NCI-H446 (cell line): ENCODE measurements at regions not wholly inside any gene's neighbourhood (a gene's known extent, or its start where the extent isn't known, plus 50 kb on each side); places are given as distances from the start of the nearest gene placed in this dataset.

Experiments used
- DNase-seq, 2 experiments: peaks; one replicate each; lab custom pipeline; 2025; lab: John Stamatoyannopoulos, UW

GRCh38 chr15:94535298-94536048 lies 304.1 kb downstream of the MCTP2 start:
- DNase-seq = peak in 1 of 2 experiments; percentile 37

DNA sequence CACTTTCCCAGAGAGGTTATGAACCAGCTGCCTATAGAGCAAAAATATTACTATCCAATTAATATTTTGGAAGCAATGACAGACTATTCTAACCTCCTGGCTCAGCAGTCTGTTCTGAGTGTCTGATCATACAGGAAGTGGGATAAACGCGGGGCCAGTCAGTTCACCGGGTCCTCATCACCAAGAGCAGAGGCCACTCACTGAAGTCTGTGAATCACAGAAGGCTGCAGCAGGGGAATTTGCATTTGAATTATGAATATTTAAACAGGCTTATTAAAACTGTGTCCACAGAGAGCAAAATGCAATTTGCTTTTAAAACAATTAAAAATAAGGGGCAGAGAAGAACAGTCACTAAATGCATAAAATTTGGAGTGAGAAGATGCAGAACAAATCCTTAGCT lies 305.2 kb downstream of the MCTP2 start:
- no peak for DNase-seq

GRCh38 chr15:94538280-94538679 lies 306.9 kb downstream of the MCTP2 start:
- DNase-seq = no peak

GRCh38 chr15:94542391-94542790 lies 311.0 kb downstream of the MCTP2 start:
- DNase-seq = no peak

- DNase-seq = no peak
These were observed 315.4 kb downstream of the MCTP2 start for GRCh38 chr15:94546808-94547207.

DNA sequence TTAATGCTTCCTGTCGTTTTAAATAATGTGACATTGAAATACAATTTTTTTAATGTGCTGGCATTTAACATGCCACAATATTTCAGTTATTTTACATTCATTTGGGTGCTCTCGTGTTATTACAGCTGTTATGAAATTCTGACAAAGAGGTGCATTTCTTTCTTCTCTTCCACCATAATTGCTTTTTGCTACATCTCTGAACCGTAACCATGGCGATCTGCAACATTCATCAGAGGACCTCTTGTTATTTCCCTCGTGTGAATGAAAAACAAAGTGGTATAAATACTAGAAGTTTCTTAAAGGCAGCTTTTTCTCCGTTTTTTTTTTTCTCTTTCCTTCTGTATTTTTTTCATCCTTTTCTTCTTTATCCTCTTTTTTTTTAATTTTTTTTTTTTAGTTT lies 316.4 kb downstream of the MCTP2 start:
- DNase-seq = no peak

DNA sequence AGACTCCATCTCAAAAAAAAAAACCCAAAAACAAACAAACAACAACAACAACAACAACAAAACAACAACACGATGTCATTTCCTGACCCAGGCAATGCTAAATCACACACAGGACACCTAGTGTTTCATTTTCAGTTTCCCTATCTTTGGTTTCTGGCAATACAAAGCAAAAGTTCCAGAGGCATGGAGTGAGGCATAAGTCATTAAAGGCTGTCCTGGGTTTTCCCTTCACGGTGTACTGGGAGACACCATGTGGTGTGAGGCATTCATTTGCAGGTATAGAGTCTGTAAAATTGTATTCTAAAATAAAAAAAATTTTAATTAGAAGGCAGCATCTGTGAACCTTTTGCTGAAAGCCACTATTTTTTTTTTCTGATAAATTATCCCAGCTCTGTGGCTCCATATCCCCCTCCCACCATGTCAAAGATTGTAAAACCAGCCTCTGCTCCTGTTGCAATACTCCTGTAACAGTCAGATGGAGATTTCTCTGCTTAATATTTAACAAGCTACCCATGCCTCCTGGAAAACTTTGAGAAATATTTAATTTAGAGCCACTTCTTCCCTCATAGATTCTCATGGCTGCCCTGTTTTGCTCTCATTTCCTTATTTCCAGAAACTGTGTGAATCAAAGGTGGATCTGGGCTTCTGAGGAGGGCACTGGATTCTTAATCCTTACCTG lies 324.6 kb downstream of the MCTP2 start:
- DNase-seq = no peak

DNA sequence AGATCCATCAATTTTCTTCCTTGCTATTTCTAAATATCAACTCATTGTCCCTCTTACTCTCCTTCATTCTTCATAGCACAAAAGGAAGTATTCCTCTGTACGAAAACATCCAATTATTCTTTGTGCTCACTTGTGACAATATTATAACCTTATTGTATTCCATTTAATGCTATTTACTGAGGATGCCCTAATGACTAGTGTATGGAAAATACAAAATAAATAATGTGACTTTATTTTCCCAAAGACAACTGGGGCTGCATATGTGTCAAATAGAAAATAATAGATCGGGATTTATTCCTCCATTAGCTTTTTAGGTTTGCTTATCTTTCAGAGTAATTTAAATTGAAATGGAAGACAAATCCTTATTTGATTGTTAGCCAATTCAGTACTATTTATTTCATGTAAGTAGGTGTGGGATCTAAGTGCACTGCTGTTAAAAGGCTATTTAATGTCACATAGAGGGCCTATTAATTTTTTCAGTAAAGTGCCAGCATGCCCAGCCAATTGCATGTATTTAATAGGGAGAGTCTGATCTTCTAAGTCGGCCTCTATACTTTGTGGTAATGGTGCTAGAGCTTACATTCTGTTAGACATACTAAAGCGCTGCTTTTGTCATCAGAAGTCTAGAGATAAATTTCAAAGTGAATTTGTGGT lies 329.8 kb downstream of the MCTP2 start:
- no peak for DNase-seq

DNA sequence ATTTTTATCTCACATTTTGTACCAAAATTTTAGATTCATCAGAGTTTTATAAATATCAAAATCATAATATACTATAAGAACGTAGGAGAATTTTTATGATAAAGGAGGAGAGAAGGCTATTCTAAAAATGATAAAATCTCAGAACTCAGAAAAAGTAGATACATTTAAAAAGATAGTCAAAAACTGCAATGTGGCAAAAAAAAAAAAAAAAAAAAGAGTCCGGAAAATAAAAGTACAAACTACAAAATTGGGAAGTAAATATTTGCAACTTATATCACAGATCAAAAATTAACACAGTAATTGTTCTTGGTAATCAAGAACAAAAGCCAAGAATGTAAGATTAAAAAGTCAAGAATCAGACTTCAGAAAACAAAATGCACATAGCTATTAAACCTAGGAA lies 332.1 kb downstream of the MCTP2 start:
- no peak for DNase-seq

DNA sequence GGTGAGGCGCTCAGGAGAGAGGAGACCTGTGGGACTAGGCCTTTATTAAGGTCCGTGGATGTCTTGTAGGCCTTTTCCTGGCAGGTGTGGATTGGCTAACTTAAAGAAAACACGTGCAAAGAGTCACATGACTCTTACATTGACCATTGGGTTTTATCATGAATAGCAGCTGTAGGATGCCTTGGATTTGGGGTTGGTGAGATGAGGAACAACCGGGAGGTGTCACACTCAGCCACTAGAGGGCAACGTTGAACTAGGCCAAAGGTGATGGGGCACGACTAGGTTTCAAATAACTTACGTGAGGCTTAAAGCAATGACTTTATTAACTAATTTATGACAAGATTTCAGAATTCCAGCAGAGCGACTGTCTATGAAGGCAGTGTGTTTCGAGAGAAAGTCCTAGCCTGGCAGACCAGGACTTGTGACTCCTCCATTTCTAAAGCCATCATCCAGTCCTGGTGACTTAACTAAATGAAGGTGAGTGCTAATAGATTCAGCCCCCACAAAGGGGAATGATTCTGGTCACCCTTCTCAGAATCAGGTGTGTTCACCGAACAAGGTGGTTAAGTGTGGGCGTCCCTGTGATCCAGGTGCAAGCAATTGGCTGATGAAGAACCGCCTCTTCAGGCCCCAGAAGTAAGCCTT lies 345.6 kb downstream of the MCTP2 start:
- peak in 1 of 2 experiments; percentile 13 for DNase-seq

DNA sequence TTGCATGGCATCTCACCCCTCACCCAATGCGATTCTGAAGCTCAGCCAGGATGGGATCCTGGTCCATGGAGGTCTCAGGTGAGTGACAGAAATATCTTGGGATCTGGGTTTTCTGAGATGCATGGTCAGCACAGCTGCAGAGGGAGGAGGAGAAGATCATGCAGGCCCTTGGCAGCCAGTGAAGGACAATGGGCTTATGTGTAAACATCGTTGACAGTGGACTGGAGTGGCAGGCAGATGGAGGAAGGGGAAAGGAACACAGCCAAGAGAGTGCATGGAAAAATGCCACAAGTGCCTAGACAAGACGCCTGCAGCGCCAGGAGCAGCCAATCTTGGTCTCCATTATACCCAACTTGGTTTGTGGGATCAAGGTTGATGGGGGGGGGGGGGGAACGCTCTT lies 347.9 kb downstream of the MCTP2 start:
- DNase-seq = no peak

DNA sequence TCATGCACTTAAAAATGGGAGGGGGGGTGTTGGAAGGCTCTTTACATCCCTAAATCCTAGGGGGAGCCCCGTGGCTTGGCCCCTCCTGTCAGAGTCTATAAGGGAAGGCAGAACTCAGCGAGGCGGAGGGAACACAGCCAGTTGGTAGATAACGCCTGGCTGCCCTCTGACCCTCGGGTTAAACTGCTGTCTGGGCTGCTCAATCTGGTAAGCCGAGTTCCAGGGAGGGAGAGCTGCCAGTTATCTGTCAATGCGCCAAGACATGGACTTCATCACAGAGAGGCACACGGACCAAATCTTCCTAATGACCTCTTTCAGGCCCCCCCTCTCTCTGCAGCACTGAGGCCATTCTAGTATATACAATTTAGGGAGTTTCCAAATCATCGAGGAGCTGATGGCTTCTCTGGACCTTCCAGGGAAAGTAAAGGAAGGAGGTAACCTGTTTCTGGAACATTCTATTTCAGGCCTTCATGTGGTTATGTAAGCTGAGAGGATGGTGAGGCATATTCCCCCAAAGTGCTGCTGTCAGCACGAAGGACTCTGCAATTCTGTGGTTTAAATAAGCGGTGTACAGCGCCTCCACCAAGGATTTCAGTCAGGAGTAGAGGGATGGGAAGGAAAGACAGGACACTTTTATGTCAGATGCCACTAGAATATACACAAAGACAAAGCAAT lies 349.0 kb downstream of the MCTP2 start:
- no peak for DNase-seq

GRCh38 chr15:94582368-94582767 lies 351.0 kb downstream of the MCTP2 start:
- no peak for DNase-seq

- DNase-seq = no peak
These were observed 353.5 kb downstream of the MCTP2 start for GRCh38 chr15:94584833-94585244.

- no peak for DNase-seq
These were observed 354.7 kb downstream of the MCTP2 start for GRCh38 chr15:94586099-94586498.

DNA sequence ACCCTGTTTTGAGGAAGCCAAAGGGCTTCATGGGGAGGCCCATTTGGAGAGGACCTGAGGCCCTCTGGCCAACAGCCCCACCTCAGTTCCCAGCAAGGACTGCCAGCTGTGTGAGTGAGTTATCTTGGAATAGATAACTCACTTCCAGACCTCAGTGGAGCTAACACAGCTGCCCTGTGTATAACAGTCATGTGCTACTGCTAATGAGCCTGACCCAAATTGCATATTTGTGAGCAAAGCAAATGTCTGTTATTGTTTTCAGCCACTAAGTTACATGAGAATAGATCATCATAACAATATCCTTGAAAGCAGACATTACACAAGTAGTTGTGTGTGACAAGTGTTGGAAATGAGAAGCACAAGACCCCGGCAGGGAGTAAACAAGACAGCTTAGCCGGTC lies 355.8 kb downstream of the MCTP2 start:
- no peak for DNase-seq

DNA sequence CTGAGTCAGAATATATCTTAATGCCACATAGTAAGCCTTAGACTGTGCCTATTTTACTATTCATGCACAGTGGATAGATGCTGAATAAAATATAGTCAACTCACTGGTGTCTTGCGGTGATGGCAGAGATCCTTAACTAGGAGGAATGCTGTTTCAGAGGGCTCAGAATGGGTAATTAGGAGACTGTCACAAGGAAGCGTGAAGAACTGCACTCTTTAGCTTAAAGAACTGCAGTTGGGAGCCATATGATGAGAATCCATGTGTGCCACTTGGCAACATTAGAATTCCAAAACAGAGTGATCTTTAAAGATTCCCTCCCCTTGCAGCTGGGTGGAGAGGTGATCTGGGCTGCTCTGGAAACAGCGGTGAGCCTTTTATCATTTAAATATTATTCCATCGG lies 357.6 kb downstream of the MCTP2 start:
- no peak for DNase-seq

- DNase-seq = no peak
These were observed 361.1 kb downstream of the MCTP2 start for GRCh38 chr15:94592495-94592894.

- no peak for DNase-seq
These were observed 365.3 kb downstream of the MCTP2 start for GRCh38 chr15:94596707-94597106.

DNA sequence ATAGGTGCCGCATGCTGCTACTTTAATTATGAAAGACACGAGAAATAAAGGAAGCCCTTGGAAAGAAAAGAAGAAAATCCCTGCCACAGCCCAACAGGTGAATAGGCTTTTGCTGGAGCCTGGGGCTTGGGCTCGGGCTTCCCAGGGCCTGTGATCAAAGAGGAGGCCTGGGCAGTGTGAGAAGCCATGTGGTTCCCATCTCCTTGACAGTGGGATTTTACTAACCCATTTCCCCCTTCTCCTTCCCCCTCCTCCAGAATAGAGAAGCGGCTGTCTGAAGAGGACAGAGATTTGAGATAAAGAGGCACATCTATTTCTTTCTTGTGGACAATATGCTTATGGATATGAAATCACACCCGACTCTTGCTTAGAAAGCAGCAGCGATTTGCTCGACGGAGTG lies 369.1 kb downstream of the MCTP2 start:
- DNase-seq = no peak

- DNase-seq = no peak
These were observed 371.6 kb downstream of the MCTP2 start for GRCh38 chr15:94602754-94603470.
